ENCODE measurements at regions not wholly inside any gene's neighbourhood (a gene's known extent, or its start where the extent isn't known, plus 50 kb on each side); places are given as distances from the start of the nearest gene placed in this dataset.

DNA sequence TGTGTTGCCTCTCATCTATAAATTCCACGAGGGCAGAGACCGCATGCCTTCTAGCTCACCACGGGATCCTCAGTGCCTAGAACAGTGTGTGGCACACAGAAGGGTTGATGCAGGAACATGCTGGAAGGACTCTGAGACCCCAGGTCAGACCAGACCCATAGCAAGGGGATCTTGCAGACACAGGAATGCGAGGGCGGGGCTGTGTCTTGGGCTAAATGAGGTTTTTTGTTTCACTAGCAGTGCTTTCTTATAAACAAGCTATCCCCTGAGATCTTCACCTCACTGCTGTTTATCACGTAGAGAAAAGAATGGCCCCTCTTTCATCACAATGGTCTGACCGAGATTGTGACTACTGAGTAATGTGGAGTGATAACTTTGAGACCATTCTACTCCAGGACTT lies 122.4 kb downstream of the IRX2 start:
- no peak overlapping the region for H3K9ac ChIP-seq (ENCODE audit: low read length)
- H4K20me1 ChIP-seq (ENCODE audit: insufficient read depth, low read length), result no peaks in the 10 kb centered on the region
- no peaks in the 10 kb centered on the region for H3K4me1 ChIP-seq (ENCODE audit: low read length)
- H3K4me2 ChIP-seq (ENCODE audit: low read length), result no peak overlapping the region
- no peak for TF ChIP-seq EZH2phosphoT487 (IDR thresholded peaks at IDR 0.05; ENCODE audit: low read depth)
- TF ChIP-seq CTCF (IDR thresholded peaks at IDR 0.05; ENCODE audit: low read depth, low read length), result no peak
- no peaks in the 10 kb centered on the region for H3K36me3 ChIP-seq (replicated peaks; ENCODE audit: low read depth, low read length)
- H2AFZ ChIP-seq (ENCODE audit: low read depth, low read length), result no peak overlapping the region
- H3K27me3 ChIP-seq (ENCODE audit: low read depth, low read length), result no peaks in the 10 kb centered on the region
- H3K79me2 ChIP-seq (ENCODE audit: low read length), result no peaks in the 10 kb centered on the region
- no peak overlapping the region for H3K4me3 ChIP-seq (ENCODE audit: low read length)
- H3K9me3 ChIP-seq (ENCODE audit: insufficient read depth, low read length), result no peaks in the 10 kb centered on the region
- H3K27ac ChIP-seq (ENCODE audit: low read length), result no peak overlapping the region

DNA sequence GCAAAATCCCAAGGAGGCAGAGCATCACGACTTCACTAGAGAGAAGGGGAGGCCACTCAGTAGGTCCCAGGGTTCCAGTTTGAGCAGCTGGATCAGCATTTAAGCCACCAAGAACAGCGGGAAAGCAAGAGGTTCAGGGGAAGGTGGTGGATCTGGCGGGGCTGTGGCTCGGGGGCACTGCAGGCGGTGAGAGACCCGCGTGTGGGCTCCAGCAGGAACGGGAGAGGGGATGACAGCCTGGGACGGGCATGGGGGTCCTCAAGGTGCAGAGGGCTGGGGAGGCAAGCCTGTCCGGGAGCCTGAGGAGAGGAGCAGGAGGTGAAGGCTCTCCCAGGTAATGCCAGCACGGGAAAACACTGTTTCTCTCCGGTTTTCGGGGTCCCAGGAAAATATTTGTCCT lies 123.6 kb downstream of the IRX2 start:
- no peak overlapping the region for H3K4me3 ChIP-seq (ENCODE audit: low read length)
- TF ChIP-seq CTCF (IDR thresholded peaks at IDR 0.05; ENCODE audit: low read depth, low read length), result no peak
- TF ChIP-seq EZH2phosphoT487 (IDR thresholded peaks at IDR 0.05; ENCODE audit: low read depth), result no peak
- H2AFZ ChIP-seq (ENCODE audit: low read depth, low read length), result no peak overlapping the region
- no peaks in the 10 kb centered on the region for H3K9me3 ChIP-seq (ENCODE audit: insufficient read depth, low read length)
- H3K4me2 ChIP-seq (ENCODE audit: low read length), result no peak overlapping the region
- no peaks in the 10 kb centered on the region for H3K4me1 ChIP-seq (ENCODE audit: low read length)
- no peaks in the 10 kb centered on the region for H4K20me1 ChIP-seq (ENCODE audit: insufficient read depth, low read length)
- H3K9ac ChIP-seq (ENCODE audit: low read length), result no peak overlapping the region
- H3K79me2 ChIP-seq (ENCODE audit: low read length), result no peaks in the 10 kb centered on the region
- no peaks in the 10 kb centered on the region for H3K27me3 ChIP-seq (ENCODE audit: low read depth, low read length)
- H3K27ac ChIP-seq (ENCODE audit: low read length), result no peak overlapping the region
- H3K36me3 ChIP-seq (replicated peaks; ENCODE audit: low read depth, low read length), result no peaks in the 10 kb centered on the region

- Histone ChIP-seq H3K36me3 (replicated peaks; ENCODE audit: low read depth, low read length) (no peaks in the 10 kb centered on the region), H3K27me3 (ENCODE audit: low read depth, low read length) (no peaks in the 10 kb centered on the region), H4K20me1 (ENCODE audit: insufficient read depth, low read length) (no peaks in the 10 kb centered on the region), H3K9me3 (ENCODE audit: insufficient read depth, low read length) (no peaks in the 10 kb centered on the region), H3K9ac (ENCODE audit: low read length) (no peak overlapping the region), H3K79me2 (ENCODE audit: low read length) (no peaks in the 10 kb centered on the region), H3K4me2 (ENCODE audit: low read length) (no peak overlapping the region), H3K27ac (ENCODE audit: low read length) (no peak overlapping the region), H3K4me1 (ENCODE audit: low read length) (no peaks in the 10 kb centered on the region), H2AFZ (ENCODE audit: low read depth, low read length) (no peak overlapping the region), H3K4me3 (ENCODE audit: low read length) (no peak overlapping the region)
- TF ChIP-seq CTCF (IDR thresholded peaks at IDR 0.05; ENCODE audit: low read depth, low read length) (no peak), EZH2phosphoT487 (IDR thresholded peaks at IDR 0.05; ENCODE audit: low read depth) (no peak)
Observed at GRCh38 chr5:2626572-2626971, 124.9 kb downstream of the IRX2 start.

- no peaks in the 10 kb centered on the region for H3K79me2 ChIP-seq (ENCODE audit: low read length)
- H3K4me2 ChIP-seq (ENCODE audit: low read length), result no peak overlapping the region
- H3K4me1 ChIP-seq (ENCODE audit: low read length), result no peaks in the 10 kb centered on the region
- no peaks in the 10 kb centered on the region for H3K9me3 ChIP-seq (ENCODE audit: insufficient read depth, low read length)
- TF ChIP-seq EZH2phosphoT487 (IDR thresholded peaks at IDR 0.05; ENCODE audit: low read depth) (no peak), CTCF (IDR thresholded peaks at IDR 0.05; ENCODE audit: low read depth, low read length) (no peak)
- H3K4me3 ChIP-seq (ENCODE audit: low read length), result no peak overlapping the region
- H3K27me3 ChIP-seq (ENCODE audit: low read depth, low read length), result no peaks in the 10 kb centered on the region
- H3K27ac ChIP-seq (ENCODE audit: low read length), result no peak overlapping the region
- H2AFZ ChIP-seq (ENCODE audit: low read depth, low read length), result no peak overlapping the region
- no peaks in the 10 kb centered on the region for H3K36me3 ChIP-seq (replicated peaks; ENCODE audit: low read depth, low read length)
- no peaks in the 10 kb centered on the region for H4K20me1 ChIP-seq (ENCODE audit: insufficient read depth, low read length)
- H3K9ac ChIP-seq (ENCODE audit: low read length), result no peak overlapping the region
Observed at GRCh38 chr5:2622866-2623265, 128.6 kb downstream of the IRX2 start.

All from OCI-LY3 (cell line).